Right cardiac atrium (tissue), 5 donors: ENCODE measurements at regions not wholly inside any gene's neighbourhood (a gene's known extent, or its start where the extent isn't known, plus 50 kb on each side); places are given as distances from the start of the nearest gene placed in this dataset.

ENCODE experiments used
- ATAC-seq, 2 donors: fragments of 200-7000 bp; cut with Tn5 transposase; one replicate each; pipeline versions ENCODE4 v1.8.0 to v1.9.1; 2020; ENCODE audit warnings: moderate library complexity in 2 of 2, mild to moderate bottlenecking in 1 of 2
- DNase-seq, 3 donors: peaks; one replicate each; pipeline ENCODE4 v3.0.0-alpha.2; 2020
- H3K27ac ChIP-seq: one replicate; pipeline ENCODE4 v1.5.1; 2013; ENCODE audit warnings: mild to moderate bottlenecking, low read length, control low read depth, moderate library complexity
- H3K27me3 ChIP-seq: one replicate; pipeline ENCODE4 v1.6.1; 2013; ENCODE audit not compliant: control insufficient read depth, insufficient read depth
- H3K4me1 ChIP-seq: one replicate; pipeline ENCODE4 v1.6.1; 2013; ENCODE audit warnings: low read length; ENCODE audit not compliant: control insufficient read depth, insufficient read depth
- H3K4me3 ChIP-seq: one replicate; pipeline ENCODE4 v1.5.1; 2013; ENCODE audit warnings: low read length, control low read depth
- H3K9me3 ChIP-seq: one replicate; pipeline ENCODE4 v1.6.1; 2013; ENCODE audit warnings: low read length; ENCODE audit not compliant: control insufficient read depth
- WGBS: extraction: QIAGEN DNeasy Blood & Tissue Kit; methylation state at CpG from one replicate; pipeline ENCODE4 v1.1.7; 2013; 5-methylcytosine and 5-hydroxymethylcytosine counted together
- intact Hi-C, 4 donors: fragments of 100-400 bp; cut with DNase I; formaldehyde crosslinking; loops; one replicate each; pipeline versions ENCODE4 v1.11.0 to v1.14.0; 2022 to 2023
- donor health status: healthy with polysubstance abuse.
- donor health status: DM: no; HTN: yes; CAD: no.
- donor health status: DM: no; HTN: no; CAD: no.
- donor health status: DM: no; HTN: yes; CAD: no; lungs with severe emphysema.
- donor health status: DM: yes; HTN: yes; CAD: no.

- Histone ChIP-seq H3K27ac (no peak overlapping the region), H3K27me3 (no peaks in the 10 kb centered on the region), H3K4me3 (no peak overlapping the region), H3K4me1 (no peaks in the 10 kb centered on the region), H3K9me3 (no peaks in the 10 kb centered on the region)
- WGBS, result 66% methylated on average over 23 of the region's 23 CpGs
- no peak for ATAC-seq
- intact Hi-C loops, result no loop called here
- no peak for DNase-seq
Observed at GRCh38 chr1:29524285-29525065, 288.2 kb downstream of the PTPRU start.

DNA sequence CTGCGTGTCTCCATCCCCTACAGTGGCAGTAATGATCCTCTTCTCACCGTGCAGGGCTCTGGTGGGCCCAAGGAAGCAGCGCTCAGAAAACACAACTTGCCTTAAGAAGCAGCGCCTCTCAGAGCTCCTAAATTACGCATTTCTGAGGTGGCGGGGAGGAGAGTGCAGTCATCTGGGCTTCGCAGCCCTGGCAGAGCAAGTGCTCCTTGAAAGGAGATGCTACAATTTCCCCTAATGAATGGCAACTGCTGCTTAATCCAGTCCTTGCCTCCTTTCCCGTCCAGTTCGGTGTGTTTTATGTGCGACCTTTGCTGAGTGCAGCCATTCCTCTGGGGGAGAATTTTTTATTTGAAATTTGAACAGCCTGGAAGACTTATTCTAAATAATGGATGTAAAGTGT is 287.3 kb downstream of the PTPRU start:
- WGBS, result 74% methylated on average over 10 of the region's 10 CpGs
- Histone ChIP-seq H3K4me1 (no peaks in the 10 kb centered on the region), H3K4me3 (no peak overlapping the region), H3K27ac (no peak overlapping the region), H3K9me3 (no peaks in the 10 kb centered on the region), H3K27me3 (no peaks in the 10 kb centered on the region)
- DNase-seq, result no peak
- ATAC-seq, result no peak
- intact Hi-C loops, result no loop called here

GRCh38 chr1:29523136-29523535 is 286.8 kb downstream of the PTPRU start:
- Histone ChIP-seq H3K4me3 (no peak overlapping the region), H3K27ac (no peak overlapping the region), H3K4me1 (no peaks in the 10 kb centered on the region), H3K9me3 (no peaks in the 10 kb centered on the region), H3K27me3 (no peaks in the 10 kb centered on the region)
- intact Hi-C loops, result no loop called here
- DNase-seq, result no peak
- 80% methylated on average over 5 of the region's 5 CpGs for WGBS
- no peak for ATAC-seq

- Histone ChIP-seq H3K27me3 (no peaks in the 10 kb centered on the region), H3K9me3 (no peaks in the 10 kb centered on the region), H3K4me3 (no peak overlapping the region), H3K4me1 (no peaks in the 10 kb centered on the region), H3K27ac (no peak overlapping the region)
- intact Hi-C loops, result no loop called here
- ATAC-seq, result no peak
- no peak for DNase-seq
- WGBS, result 60% methylated on average over 14 of the region's 14 CpGs
Observed at GRCh38 chr1:29521811-29522580, 285.7 kb downstream of the PTPRU start.

DNA sequence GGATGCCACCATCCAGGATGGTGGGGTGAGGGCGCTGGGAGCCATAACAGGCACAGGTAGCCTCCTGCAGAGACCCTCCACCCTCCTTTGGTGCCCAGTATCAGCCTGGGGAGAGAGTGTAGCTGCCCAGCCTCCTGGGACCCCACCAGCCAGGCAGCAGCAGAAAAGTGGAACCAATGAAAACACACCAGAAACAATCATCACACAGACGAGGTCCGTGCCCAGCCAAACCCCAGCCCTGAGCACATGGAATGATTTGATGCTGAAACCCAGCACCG is 285.1 kb downstream of the PTPRU start:
- WGBS, result 61% methylated on average over 4 of the region's 4 CpGs
- intact Hi-C loops, result no loop called here
- no peaks in the 10 kb centered on the region for H3K27me3 ChIP-seq
- H3K4me3 ChIP-seq, result no peak overlapping the region
- no peaks in the 10 kb centered on the region for H3K4me1 ChIP-seq
- DNase-seq (no peak), ATAC-seq (no peak)
- H3K9me3 ChIP-seq, result no peaks in the 10 kb centered on the region
- no peak overlapping the region for H3K27ac ChIP-seq

DNA sequence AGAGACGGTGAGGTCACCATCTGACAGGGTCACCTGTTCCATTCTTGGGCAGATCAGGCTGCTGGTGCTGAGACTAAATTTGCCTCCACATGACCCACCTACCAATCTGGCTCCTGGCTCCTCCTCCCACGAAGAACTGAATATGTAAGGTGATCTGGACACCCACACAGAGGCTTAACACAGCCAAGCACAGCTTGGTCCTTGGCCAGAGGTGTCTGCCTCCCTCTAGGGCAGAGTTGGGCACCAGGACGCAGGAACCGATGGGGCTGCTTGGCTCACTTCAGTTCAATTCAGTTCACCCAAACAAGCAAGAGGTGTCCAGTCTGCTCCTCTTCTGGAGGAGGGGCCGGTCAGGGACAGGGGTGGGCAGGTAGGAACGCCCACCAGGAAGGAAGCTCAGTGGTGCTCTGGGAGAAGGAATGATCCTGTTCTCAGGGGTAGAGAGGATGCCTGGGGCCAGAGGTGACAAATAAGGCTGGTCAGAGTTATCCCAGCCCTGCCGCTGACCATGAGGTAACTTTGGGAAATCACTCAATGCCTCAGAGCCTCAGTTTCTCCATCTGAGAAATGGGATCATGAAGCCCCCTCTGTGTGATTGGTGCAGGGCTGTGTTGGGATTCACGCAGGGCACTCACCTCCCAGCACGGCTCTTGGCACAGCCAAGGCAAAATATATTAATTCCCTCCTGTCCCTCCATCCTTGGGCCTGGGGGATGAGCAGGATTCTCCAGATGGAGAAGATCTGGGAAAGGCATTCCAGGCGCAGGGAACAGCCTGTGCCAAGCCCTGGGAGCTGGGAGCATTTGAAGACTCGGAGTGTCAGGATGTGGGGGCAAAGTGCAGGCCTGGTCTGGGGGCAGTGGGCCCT is 284.5 kb downstream of the PTPRU start:
- H3K27ac ChIP-seq, result no peak overlapping the region
- intact Hi-C loops, result no loop called here
- H3K4me3 ChIP-seq, result no peak overlapping the region
- no peak for DNase-seq
- H3K4me1 ChIP-seq, result no peaks in the 10 kb centered on the region
- 76% methylated on average over 11 of the region's 11 CpGs for WGBS
- no peak for ATAC-seq
- H3K9me3 ChIP-seq, result no peaks in the 10 kb centered on the region
- no peaks in the 10 kb centered on the region for H3K27me3 ChIP-seq

- intact Hi-C loops, result no loop called here
- ATAC-seq, result no peak
- no peak overlapping the region for H3K4me3 ChIP-seq
- no peaks in the 10 kb centered on the region for H3K27me3 ChIP-seq
- DNase-seq, result no peak
- no peak overlapping the region for H3K27ac ChIP-seq
- H3K4me1 ChIP-seq, result no peaks in the 10 kb centered on the region
- 33% methylated on average over 8 of the region's 8 CpGs for WGBS
- no peaks in the 10 kb centered on the region for H3K9me3 ChIP-seq
Observed at GRCh38 chr1:29519788-29520110, 283.4 kb downstream of the PTPRU start.

DNA sequence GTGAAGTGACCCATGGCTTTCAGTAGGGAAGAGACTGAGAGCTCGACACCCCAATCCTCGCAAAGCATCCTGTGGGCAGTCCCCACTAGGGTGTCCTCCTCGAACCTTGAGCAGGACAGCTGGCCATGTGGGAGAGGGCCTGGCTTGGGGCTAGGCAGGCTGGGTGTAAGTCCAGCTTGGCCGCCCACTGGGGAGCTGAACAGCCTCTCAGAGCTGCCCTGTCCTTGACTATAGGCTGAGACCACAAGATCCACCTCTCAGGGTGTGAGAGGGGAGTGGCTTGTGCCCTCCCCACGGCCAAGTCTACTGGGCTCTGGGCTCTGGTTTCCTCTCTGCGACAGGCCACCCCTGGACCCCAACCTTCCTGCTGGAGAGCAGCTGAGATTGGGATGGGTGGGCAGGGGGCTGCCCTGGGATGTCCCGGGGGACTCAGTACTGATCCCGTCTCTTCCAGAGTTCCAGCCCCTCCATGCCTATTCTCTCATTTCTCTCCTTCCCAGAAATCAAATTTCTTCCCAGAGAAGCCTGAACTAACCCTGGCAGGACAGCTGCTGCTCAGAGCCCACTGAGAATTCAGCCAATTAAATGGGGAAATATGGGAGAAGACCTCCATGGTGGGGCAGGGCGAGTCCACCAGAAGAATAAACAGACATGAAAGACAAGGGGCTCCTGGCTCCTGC is 282.9 kb downstream of the PTPRU start:
- no peak for DNase-seq
- no peak overlapping the region for H3K27ac ChIP-seq
- H3K4me3 ChIP-seq, result no peak overlapping the region
- no peaks in the 10 kb centered on the region for H3K9me3 ChIP-seq
- H3K4me1 ChIP-seq, result no peaks in the 10 kb centered on the region
- H3K27me3 ChIP-seq, result no peaks in the 10 kb centered on the region
- intact Hi-C loops, result no loop called here
- no peak for ATAC-seq
- WGBS, result 61% methylated on average over 9 of the region's 9 CpGs

DNA sequence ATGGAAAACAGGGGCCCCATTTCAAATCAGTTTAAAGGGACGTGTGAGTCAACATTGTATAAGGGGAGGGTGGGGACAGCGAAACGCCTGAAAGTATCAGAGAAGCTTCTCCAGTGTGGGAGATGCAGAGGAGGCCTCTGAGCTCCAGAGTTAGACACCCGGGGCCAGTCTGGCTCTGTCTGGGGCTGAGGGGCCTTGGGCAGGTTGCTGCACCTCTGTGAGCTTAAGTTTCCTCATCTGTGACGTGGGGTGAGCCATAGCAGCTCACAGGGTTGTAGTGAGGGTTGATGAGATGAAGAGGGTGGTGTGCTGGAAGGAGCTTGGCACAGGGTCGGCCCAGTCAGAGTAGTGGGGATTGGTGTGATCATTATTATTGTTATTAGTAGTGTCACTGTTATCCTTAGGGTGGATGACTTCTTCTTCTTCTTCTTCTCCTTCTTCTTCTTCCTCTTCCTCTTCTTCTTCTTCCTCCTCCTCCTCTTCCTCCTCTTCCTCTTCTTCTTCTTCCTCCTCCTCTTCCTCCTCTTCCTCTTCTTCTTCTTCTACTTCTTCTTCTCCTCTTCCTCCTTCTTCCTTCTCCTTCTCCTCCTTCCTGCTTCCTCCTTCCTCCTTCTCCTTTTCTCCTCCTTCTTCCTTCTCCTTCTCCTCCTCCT is 282.0 kb downstream of the PTPRU start:
- Histone ChIP-seq H3K4me1 (no peaks in the 10 kb centered on the region), H3K9me3 (no peaks in the 10 kb centered on the region), H3K27ac (no peak overlapping the region), H3K4me3 (no peak overlapping the region), H3K27me3 (no peaks in the 10 kb centered on the region)
- intact Hi-C loops, result no loop called here
- DNase-seq, result no peak
- 82% methylated on average over 6 of the region's 6 CpGs for WGBS
- no peak for ATAC-seq

DNA sequence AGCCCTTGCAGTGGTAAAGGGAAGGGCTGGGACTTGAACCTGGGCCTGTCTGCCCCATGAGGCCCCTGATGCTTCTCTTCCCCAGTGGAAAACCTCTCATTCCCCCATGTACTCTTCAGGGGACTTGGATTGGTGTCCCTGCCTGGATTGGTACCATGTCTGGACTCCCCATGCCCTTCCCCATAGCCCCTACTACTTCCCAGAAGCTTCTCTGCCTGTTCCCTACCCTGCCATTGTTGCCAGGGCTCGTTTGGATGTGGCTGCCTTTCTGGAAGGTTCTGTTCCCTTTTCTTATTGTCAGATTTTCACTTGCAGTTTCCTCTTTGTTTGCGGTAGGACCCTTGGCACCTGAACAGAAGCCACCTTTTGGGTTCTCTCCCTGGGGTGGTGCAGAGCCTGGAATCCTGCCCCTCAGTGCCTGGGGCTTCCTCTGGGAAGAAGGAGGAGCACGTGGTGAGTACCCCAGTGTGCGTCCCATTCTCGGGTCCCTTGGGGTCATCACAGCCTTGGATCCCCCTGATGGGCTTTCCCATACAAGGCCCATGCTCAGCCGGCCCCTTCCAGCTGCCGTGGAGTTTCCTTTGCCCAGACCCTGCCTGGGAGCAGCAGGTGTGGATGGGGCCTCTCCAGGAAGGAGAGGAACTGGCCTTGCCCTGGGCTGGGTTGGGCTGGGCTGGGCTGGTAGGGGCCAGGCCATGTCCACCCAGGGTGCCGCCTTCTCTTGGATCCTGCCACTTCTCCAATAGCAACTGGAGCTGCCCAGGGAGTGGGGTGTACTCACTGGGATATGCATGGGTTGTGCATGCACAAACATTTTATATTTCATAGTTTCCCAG is 281.1 kb downstream of the PTPRU start:
- WGBS, result 74% methylated on average over 8 of the region's 8 CpGs
- H3K27me3 ChIP-seq, result no peaks in the 10 kb centered on the region
- H3K4me3 ChIP-seq, result no peak overlapping the region
- no peaks in the 10 kb centered on the region for H3K4me1 ChIP-seq
- ATAC-seq (no peak), DNase-seq (no peak)
- intact Hi-C loops, result no loop called here
- H3K9me3 ChIP-seq, result no peaks in the 10 kb centered on the region
- H3K27ac ChIP-seq, result no peak overlapping the region
